ENCODE measurements at regions not wholly inside any gene's neighbourhood (a gene's known extent, or its start where the extent isn't known, plus 50 kb on each side); places are given as distances from the start of the nearest gene placed in this dataset.

- TF ChIP-seq POLR2A (IDR thresholded peaks at IDR 0.05) = no peak
- no peak for TF ChIP-seq CTCF (IDR thresholded peaks at IDR 0.05)
- TF ChIP-seq EP300 (IDR thresholded peaks at IDR 0.05) = no peak
- no peak for TF ChIP-seq POLR2AphosphoS5 (IDR thresholded peaks at IDR 0.05)
These were observed 106.6 kb upstream of the UPP2 start for GRCh38 chr2:157995117-157995516.

Measured in upper lobe of left lung (tissue), 4 donors.